Natural killer cell (primary cell): ENCODE measurements at regions not wholly inside any gene's neighbourhood (a gene's known extent, or its start where the extent isn't known, plus 50 kb on each side); places are given as distances from the start of the nearest gene placed in this dataset.
A peak's percentile ranks its signal among the peaks of the same experiment; 100 is the strongest.

ENCODE experiments used
- ATAC-seq, 3 donors: fragments of 150-1000 bp in 2 of 3; fragments of 200-7000 bp in 1 of 3; cut with Tn5 transposase; 1 replicate in 1 of 3; 2 replicates in 2 of 3; pipeline ENCODE4 v1.10.0; 2021; ENCODE audit warnings: mild to moderate bottlenecking in 2 of 3, moderate library complexity in 2 of 3
- DNase-seq, 2 donors: peaks; one replicate each; pipeline versions ENCODE4 v3.0.0 to v3.0.0-alpha.2; 2013 to 2021; ENCODE audit warnings: mixed read lengths in 1 of 2
- H3K27ac ChIP-seq: one replicate; pipeline ENCODE4 v1.5.1; 2013; ENCODE audit warnings: mild to moderate bottlenecking, low read length
- H3K27me3 ChIP-seq: one replicate; pipeline ENCODE4 v1.6.1; 2013; ENCODE audit warnings: low read length; ENCODE audit not compliant: control insufficient read depth, insufficient read depth
- H3K36me3 ChIP-seq: one replicate; pipeline ENCODE4 v1.6.1; 2013; ENCODE audit warnings: low read length; ENCODE audit not compliant: control insufficient read depth, insufficient read depth
- H3K4me1 ChIP-seq: one replicate; pipeline ENCODE4 v1.6.1; 2013; ENCODE audit warnings: low read length; ENCODE audit not compliant: control insufficient read depth, insufficient read depth
- H3K4me3 ChIP-seq: one replicate; pipeline ENCODE4 v1.5.1; 2013; ENCODE audit warnings: low read length
- H3K9me3 ChIP-seq: one replicate; pipeline ENCODE4 v1.6.1; 2013; ENCODE audit warnings: low read length; ENCODE audit not compliant: control insufficient read depth, insufficient read depth
- H3K27ac Mint-ChIP-seq, 2 donors: one replicate each; pipeline ENCODE4 v1.8.0; 2022; ENCODE audit warnings: mild to moderate bottlenecking in 2 of 2, mixed read lengths in 2 of 2, moderate library complexity in 1 of 2
- H3K27me3 Mint-ChIP-seq, 2 donors: one replicate each; pipeline ENCODE4 v1.8.0; 2022; ENCODE audit warnings: low read depth in 2 of 2, mixed read lengths in 2 of 2
- H3K36me3 Mint-ChIP-seq: one replicate; pipeline ENCODE4 v1.8.0; 2022; ENCODE audit warnings: mixed read lengths
- H3K4me1 Mint-ChIP-seq, 2 donors: one replicate each; pipeline ENCODE4 v1.8.0; 2022; ENCODE audit warnings: mixed read lengths in 2 of 2
- H3K4me3 Mint-ChIP-seq: one replicate; pipeline ENCODE4 v1.8.0; 2022; ENCODE audit warnings: mild to moderate bottlenecking, moderate library complexity, mixed read lengths
- H3K9me3 Mint-ChIP-seq, 2 donors: one replicate each; pipeline ENCODE4 v1.8.0; 2022; ENCODE audit warnings: mixed read lengths in 2 of 2
- CTCF ChIP-seq: fragments of 200-600 bp; IDR thresholded peaks from one replicate; pipeline ENCODE4 v1.8.0; 2022; ENCODE audit warnings: antibody characterized with exemption
- WGBS: methylation state at CpG from one replicate; pipeline ENCODE4 v1.1.7; 2013; ENCODE audit warnings: missing lambda C conversion rate; ENCODE audit not compliant: insufficient coverage; 5-methylcytosine and 5-hydroxymethylcytosine counted together
- intact Hi-C: fragments of 100-400 bp; cut with micrococcal nuclease; formaldehyde crosslinking; loops from one replicate; pipeline ENCODE4 v1.14.2; 2022

DNA sequence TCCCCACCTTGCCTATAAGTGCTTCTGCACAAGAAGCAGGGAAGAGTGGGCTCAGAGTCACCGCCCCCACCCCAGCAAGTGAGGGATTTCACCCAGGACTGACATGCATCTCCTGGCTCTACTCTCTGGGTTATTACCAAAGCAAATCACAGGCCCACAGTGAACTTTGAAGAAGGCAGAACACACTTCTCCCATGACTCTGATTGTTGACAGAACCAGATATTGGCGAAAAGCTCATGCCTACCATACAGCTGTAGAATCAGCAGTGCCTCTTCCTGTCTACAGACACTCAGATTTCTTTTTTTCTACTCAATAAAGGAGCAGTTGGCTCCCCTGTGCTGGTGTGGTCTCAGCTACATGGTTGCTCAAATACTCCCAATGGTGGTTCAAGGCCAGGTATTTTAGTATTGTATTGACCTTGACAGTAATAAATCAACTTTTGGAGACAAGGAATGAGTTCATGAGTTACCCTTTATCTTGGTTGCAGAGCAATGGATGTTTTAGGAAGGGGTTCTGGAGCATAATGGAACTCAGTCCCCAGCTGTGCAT lies 512.9 kb upstream of the ID2 start:
- no peaks in the 10 kb centered on the region for H3K9me3 Mint-ChIP-seq
- ATAC-seq = peak; percentile 35 to 59 (median 40)
- peak overlapping the region; percentile 64 for H3K4me3 Mint-ChIP-seq
- H3K27ac Mint-ChIP-seq = peak overlapping the region; percentile 78 to 85
- TF ChIP-seq CTCF = no peak
- Histone ChIP-seq H3K4me3 (no peak overlapping the region), H3K36me3 (no peaks in the 10 kb centered on the region), H3K4me1 (peaks cover 16% of the 10 kb centered on the region), H3K27ac (peak overlapping the region; percentile 13), H3K27me3 (no peaks in the 10 kb centered on the region), H3K9me3 (no peaks in the 10 kb centered on the region)
- no peaks in the 10 kb centered on the region for H3K27me3 Mint-ChIP-seq
- no peak for DNase-seq
- H3K36me3 Mint-ChIP-seq = peaks cover 7% of the 10 kb centered on the region
- intact Hi-C loops = loop anchor here (5.0 kb wide), 1 partner anchor 513 kb away; the partner anchor contains the start of gene ID2
- peaks cover 45 to 46% of the 10 kb centered on the region in 2 donors for H3K4me1 Mint-ChIP-seq
- WGBS = 84% methylated on average over 2 of the region's 2 CpGs

GRCh38 chr2:8169443-8169842 lies 512.4 kb upstream of the ID2 start:
- Mint-ChIP-seq H3K4me1 (peaks cover 50 to 51% of the 10 kb centered on the region in 2 donors), H3K9me3 (no peaks in the 10 kb centered on the region), H3K27ac (peak overlapping the region; percentile 78 to 85), H3K36me3 (peaks cover 7% of the 10 kb centered on the region), H3K27me3 (no peaks in the 10 kb centered on the region), H3K4me3 (no peak overlapping the region)
- intact Hi-C loops = loop anchor here (5.0 kb wide), 1 partner anchor 513 kb away; the partner anchor contains the start of gene ID2
- WGBS = 93% methylated on average over 2 of the region's 3 CpGs
- no peak overlapping the region for H3K4me3 ChIP-seq
- ATAC-seq = no peak
- H3K36me3 ChIP-seq = no peaks in the 10 kb centered on the region
- no peak for DNase-seq
- peaks cover 16% of the 10 kb centered on the region for H3K4me1 ChIP-seq
- H3K27me3 ChIP-seq = no peaks in the 10 kb centered on the region
- no peak overlapping the region for H3K27ac ChIP-seq
- no peak for TF ChIP-seq CTCF
- H3K9me3 ChIP-seq = no peaks in the 10 kb centered on the region

- Histone ChIP-seq H3K9me3 (no peaks in the 10 kb centered on the region), H3K4me1 (peaks cover 16% of the 10 kb centered on the region), H3K4me3 (no peak overlapping the region), H3K27me3 (no peaks in the 10 kb centered on the region), H3K36me3 (no peaks in the 10 kb centered on the region), H3K27ac (no peak overlapping the region)
- Mint-ChIP-seq H3K4me1 (peaks cover 55 to 57% of the 10 kb centered on the region in 2 donors), H3K27ac (peak overlapping the region; percentile 20 to 50), H3K27me3 (no peaks in the 10 kb centered on the region), H3K4me3 (no peak overlapping the region), H3K36me3 (peaks cover 3% of the 10 kb centered on the region), H3K9me3 (no peaks in the 10 kb centered on the region)
- ATAC-seq (no peak), DNase-seq (no peak)
- 86% methylated on average over 7 of the region's 7 CpGs for WGBS
- no peak for TF ChIP-seq CTCF
- intact Hi-C loops = no loop called here
Measured at GRCh38 chr2:8170552-8171327, 511.1 kb upstream of the ID2 start.
